Endodermal cell (in vitro differentiated cells): ENCODE measurements at regions not wholly inside any gene's neighbourhood (a gene's known extent, or its start where the extent isn't known, plus 50 kb on each side); places are given as distances from the start of the nearest gene placed in this dataset.

Source experiments
- DNase-seq: peaks from one replicate; pipeline ENCODE4 v3.0.0-alpha.2; 2017
- H3K27ac ChIP-seq: 2 replicates; pipeline ENCODE4 v1.5.1; 2013; ENCODE audit warnings: mild to moderate bottlenecking, low read depth, low read length, moderate library complexity
- H3K27me3 ChIP-seq: 2 replicates; pipeline ENCODE4 v1.6.1; 2013; ENCODE audit warnings: mild to moderate bottlenecking, low read length, moderate library complexity; ENCODE audit not compliant: insufficient read depth, control insufficient read depth, poor library complexity, severe bottlenecking
- H3K36me3 ChIP-seq: 2 replicates; pipeline ENCODE4 v1.7.0; 2013; ENCODE audit warnings: mild to moderate bottlenecking, low read length, moderate library complexity; ENCODE audit not compliant: control insufficient read depth, insufficient read depth
- H3K4me1 ChIP-seq: one replicate; pipeline ENCODE4 v1.7.0; 2013; ENCODE audit warnings: low read length; ENCODE audit not compliant: control insufficient read depth, insufficient read depth
- H3K4me3 ChIP-seq: 2 replicates; pipeline ENCODE4 v1.5.1; 2013; ENCODE audit warnings: mild to moderate bottlenecking, low read length, moderate library complexity
- H3K9ac ChIP-seq: 2 replicates; pipeline ENCODE4 v1.6.1; 2013; ENCODE audit warnings: mild to moderate bottlenecking, low read length, moderate library complexity; ENCODE audit not compliant: poor library complexity, severe bottlenecking; ENCODE audit errors: extremely low read depth
- H3K9me3 ChIP-seq: 2 replicates; pipeline ENCODE4 v1.6.1; 2013; ENCODE audit warnings: mild to moderate bottlenecking, low read length, moderate library complexity; ENCODE audit not compliant: control insufficient read depth
- H3K27ac Mint-ChIP-seq: 2 replicates; pipeline ENCODE4 v1.8.0; 2020; ENCODE audit warnings: mixed read lengths
- H3K27me3 Mint-ChIP-seq: 2 replicates; pipeline ENCODE4 v1.8.0; 2021; ENCODE audit warnings: mild to moderate bottlenecking, mixed read lengths; ENCODE audit not compliant: insufficient read depth
- H3K36me3 Mint-ChIP-seq: 2 replicates; pipeline ENCODE4 v1.8.0; 2020; ENCODE audit warnings: low read depth, mixed read lengths
- H3K4me1 Mint-ChIP-seq: 2 replicates; pipeline ENCODE4 v1.8.0; 2020; ENCODE audit warnings: mixed read lengths
- H3K4me3 Mint-ChIP-seq: 2 replicates; pipeline ENCODE4 v1.8.0; 2020; ENCODE audit warnings: mild to moderate bottlenecking, moderate library complexity, mixed read lengths
- H3K9me3 Mint-ChIP-seq: 2 replicates; pipeline ENCODE4 v1.8.0; 2020; ENCODE audit warnings: mild to moderate bottlenecking, mixed read lengths
- CTCF ChIP-seq: fragments of 200-600 bp; sonication (generic); conservative IDR thresholded peaks from 2 replicates; pipeline ENCODE4 v1.5.0; 2021; ENCODE audit warnings: antibody characterized with exemption, mild to moderate bottlenecking
- WGBS, 2 experiments: methylation state at CpG; one replicate each; pipeline versions ENCODE4 v1.1.5 to v1.1.7; 2013; ENCODE audit warnings: missing lambda C conversion rate in 2 of 2, mixed read lengths in 1 of 2; ENCODE audit not compliant: insufficient coverage in 1 of 2, insufficient read length in 1 of 2; 5-methylcytosine and 5-hydroxymethylcytosine counted together

- TF ChIP-seq CTCF, result no peak
- H3K9me3 Mint-ChIP-seq, result no peaks in the 10 kb centered on the region
- no peaks in the 10 kb centered on the region for H3K4me1 Mint-ChIP-seq
- no peak overlapping the region for H3K27ac Mint-ChIP-seq
- Histone ChIP-seq H3K4me3 (no peak overlapping the region), H3K4me1 (no peaks in the 10 kb centered on the region), H3K9ac (no peak overlapping the region), H3K9me3 (no peaks in the 10 kb centered on the region), H3K27ac (no peak overlapping the region), H3K36me3 (no peaks in the 10 kb centered on the region), H3K27me3 (no peaks in the 10 kb centered on the region)
- no peaks in the 10 kb centered on the region for H3K27me3 Mint-ChIP-seq
- H3K36me3 Mint-ChIP-seq, result no peaks in the 10 kb centered on the region
- H3K4me3 Mint-ChIP-seq, result no peak overlapping the region
- 92% methylated on average over 3 to 5 of the region's 5 CpGs for WGBS, 2 experiments
- no peak for DNase-seq
Measured at GRCh38 chr3:23004971-23005370, 198.2 kb upstream of the UBE2E2 start.

- DNase-seq, result no peak
- no peak overlapping the region for H3K4me3 ChIP-seq
- peaks cover 5% of the 10 kb centered on the region for H3K9me3 ChIP-seq
- no peaks in the 10 kb centered on the region for H3K9me3 Mint-ChIP-seq
- WGBS, 2 experiments, result 78 to 82% methylated on average over 1 of the region's 1 CpG
- H3K9ac ChIP-seq, result no peak overlapping the region
- no peak overlapping the region for H3K27ac Mint-ChIP-seq
- no peaks in the 10 kb centered on the region for H3K36me3 ChIP-seq
- no peak overlapping the region for H3K4me3 Mint-ChIP-seq
- no peak for TF ChIP-seq CTCF
- H3K4me1 ChIP-seq, result peaks cover 6% of the 10 kb centered on the region
- no peaks in the 10 kb centered on the region for H3K36me3 Mint-ChIP-seq
- peaks cover 3% of the 10 kb centered on the region for H3K27me3 Mint-ChIP-seq
- peaks cover 31% of the 10 kb centered on the region for H3K4me1 Mint-ChIP-seq
- no peaks in the 10 kb centered on the region for H3K27me3 ChIP-seq
- H3K27ac ChIP-seq, result no peak overlapping the region
Measured at GRCh38 chr3:23017801-23018200, 185.3 kb upstream of the UBE2E2 start.

- H3K27ac ChIP-seq, result no peak overlapping the region
- H3K4me3 ChIP-seq, result no peak overlapping the region
- H3K4me1 ChIP-seq, result peaks cover 6% of the 10 kb centered on the region
- peaks cover 11% of the 10 kb centered on the region for H3K9me3 ChIP-seq
- peaks cover 5% of the 10 kb centered on the region for H3K9me3 Mint-ChIP-seq
- H3K36me3 ChIP-seq, result no peaks in the 10 kb centered on the region
- no peak overlapping the region for H3K27ac Mint-ChIP-seq
- peaks cover under 1% of the 10 kb centered on the region for H3K36me3 Mint-ChIP-seq
- H3K4me1 Mint-ChIP-seq, result peaks cover 31% of the 10 kb centered on the region
- no peak overlapping the region for H3K4me3 Mint-ChIP-seq
- WGBS, 2 experiments, result 84 to 86% methylated on average over 3 to 4 of the region's 4 CpGs
- peaks cover 3% of the 10 kb centered on the region for H3K27me3 Mint-ChIP-seq
- DNase-seq, result no peak
- H3K9ac ChIP-seq, result no peak overlapping the region
- no peak for TF ChIP-seq CTCF
- H3K27me3 ChIP-seq, result no peaks in the 10 kb centered on the region
Measured at GRCh38 chr3:23019596-23020300, 183.4 kb upstream of the UBE2E2 start.
